IMR-90 (cell line): ENCODE measurements at regions not wholly inside any gene's neighbourhood (a gene's known extent, or its start where the extent isn't known, plus 50 kb on each side); places are given as distances from the start of the nearest gene placed in this dataset.

Experiments used
- ATAC-seq: fragments of 200-7000 bp; cut with Tn5 transposase; 2 replicates; pipeline ENCODE4 v1.9.1; 2020; ENCODE audit warnings: low read depth, mild to moderate bottlenecking, moderate library complexity
- BruUV-seq: library from RNA; stranded (reverse); fragments of 400-500 nt; replicated peaks from 2 replicates; lab custom pipeline; 2021; lab: Mats Ljungman, UMichigan
- CTCF ChIA-PET: fragments of 300-600 bp; formaldehyde crosslinking; extraction: SDS; loops from one replicate; lab custom pipeline; 2021; ENCODE audit warnings: antibody characterized with exemption; lab: Yijun Ruan, JAX
- POLR2A ChIA-PET: fragments of 300-600 bp; sonication (Branson Sonifier 250); formaldehyde crosslinking; loops from one replicate; lab custom pipeline; 2022; ENCODE audit warnings: antibody characterized with exemption; ENCODE audit not compliant: unreplicated experiment; lab: Charles Lee
- DNase-seq: peaks from one replicate; pipeline ENCODE4 v3.0.0; 2013
- H2AFZ ChIP-seq: replicated peaks from 2 replicates; pipeline ENCODE3; 2013; ENCODE audit warnings: low read length, mild to moderate bottlenecking; ENCODE audit not compliant: poor library complexity
- H2AK5ac ChIP-seq: 2 replicates; pipeline ENCODE4 v1.6.1; 2013; ENCODE audit warnings: low read depth, low read length, inconsistent platforms
- H2AK9ac ChIP-seq: replicated peaks from 2 replicates; pipeline ENCODE3; 2013; ENCODE audit warnings: mild to moderate bottlenecking, low read depth, low read length, moderate library complexity; ENCODE audit not compliant: poor library complexity
- H2BK120ac ChIP-seq: 2 replicates; pipeline ENCODE4 v1.6.1; 2013; ENCODE audit warnings: low read depth, low read length, inconsistent platforms
- H2BK15ac ChIP-seq: 3 replicates; pipeline ENCODE4 v1.6.1; 2013; ENCODE audit warnings: low read depth, low read length, inconsistent platforms
- H2BK20ac ChIP-seq: 2 replicates; pipeline ENCODE4 v1.6.1; 2013; ENCODE audit warnings: low read depth, mild to moderate bottlenecking, inconsistent platforms, low read length, moderate library complexity
- H2BK5ac ChIP-seq: 2 replicates; pipeline ENCODE4 v1.6.1; 2013; ENCODE audit warnings: mild to moderate bottlenecking, low read depth, low read length, inconsistent platforms; ENCODE audit not compliant: poor library complexity, severe bottlenecking
- H3K14ac ChIP-seq: replicated peaks from 2 replicates; pipeline ENCODE4 v1.6.1; 2013; ENCODE audit warnings: low read depth, low read length, inconsistent platforms
- H3K18ac ChIP-seq: 2 replicates; pipeline ENCODE4 v1.6.1; 2013; ENCODE audit warnings: low read depth, low read length, control low read depth
- H3K23ac ChIP-seq: 2 replicates; pipeline ENCODE4 v1.6.1; 2013; ENCODE audit warnings: low read depth, low read length, inconsistent platforms
- H3K27ac ChIP-seq: 2 replicates; pipeline ENCODE4 v1.5.1; 2013; ENCODE audit warnings: mild to moderate bottlenecking, control low read depth, low read length; ENCODE audit not compliant: insufficient read depth
- H3K27me3 ChIP-seq: 2 replicates; pipeline ENCODE4 v1.6.1; 2013; ENCODE audit warnings: low read length; ENCODE audit not compliant: control insufficient read depth, insufficient read depth
- H3K36me3 ChIP-seq: 2 replicates; pipeline ENCODE4 v1.6.1; 2013; ENCODE audit warnings: low read length, mixed read lengths; ENCODE audit not compliant: control insufficient read depth, insufficient read depth
- H3K4ac ChIP-seq: 2 replicates; pipeline ENCODE4 v1.6.1; 2013; ENCODE audit warnings: low read depth, low read length, inconsistent platforms
- H3K4me1 ChIP-seq: 2 replicates; pipeline ENCODE4 v1.6.1; 2013; ENCODE audit warnings: low read length, mixed read lengths; ENCODE audit not compliant: control insufficient read depth, insufficient read depth
- H3K4me2 ChIP-seq: 2 replicates; pipeline ENCODE4 v1.6.1; 2013; ENCODE audit warnings: low read depth, mild to moderate bottlenecking, control low read depth, low read length, moderate library complexity
- H3K4me3 ChIP-seq: 2 replicates; pipeline ENCODE4 v1.5.1; 2013; ENCODE audit warnings: low read depth, mild to moderate bottlenecking, control low read depth, low read length, moderate library complexity; ENCODE audit not compliant: insufficient read depth
- H3K56ac ChIP-seq: 2 replicates; pipeline ENCODE4 v1.6.1; 2013; ENCODE audit warnings: low read length, inconsistent platforms; ENCODE audit not compliant: insufficient read depth; ENCODE audit errors: extremely low read depth
- H3K79me1 ChIP-seq, 2 experiments: 2 replicates each; pipeline ENCODE4 v1.6.1; 2013; ENCODE audit warnings: low read length in 2 of 2, inconsistent platforms in 1 of 2, low read depth in 1 of 2
- H3K9ac ChIP-seq: 2 replicates; pipeline ENCODE4 v1.6.1; 2013; ENCODE audit warnings: low read depth, low read length, control low read depth
- H3K9me1 ChIP-seq: 2 replicates; pipeline ENCODE4 v1.6.1; 2013; ENCODE audit warnings: low read length, inconsistent platforms; ENCODE audit not compliant: insufficient read depth
- H3K9me3 ChIP-seq: 2 replicates; pipeline ENCODE4 v1.6.1; 2013; ENCODE audit warnings: low read length; ENCODE audit not compliant: control insufficient read depth, insufficient read depth
- H4K20me1 ChIP-seq: 2 replicates; pipeline ENCODE4 v1.6.1; 2013; ENCODE audit warnings: low read length, inconsistent platforms; ENCODE audit not compliant: insufficient read depth
- H4K5ac ChIP-seq: 2 replicates; pipeline ENCODE4 v1.6.1; 2013; ENCODE audit warnings: mild to moderate bottlenecking, low read depth, low read length, control low read depth
- H4K8ac ChIP-seq, 2 experiments: 2 replicates each; pipeline ENCODE4 v1.6.1; 2013; ENCODE audit warnings: low read depth in 2 of 2, low read length in 2 of 2, control low read depth in 1 of 2, inconsistent platforms in 1 of 2
- H4K91ac ChIP-seq: 2 replicates; pipeline ENCODE4 v1.6.1; 2013; ENCODE audit warnings: low read depth, low read length, inconsistent platforms; ENCODE audit not compliant: insufficient read depth
- FOS ChIP-seq: fragments of 150-350 bp; IDR thresholded peaks from 2 replicates; pipeline ENCODE4 v1.6.1; 2016; ENCODE audit warnings: low read depth, low read length
- RAD21 ChIP-seq: IDR thresholded peaks from 2 replicates; pipeline ENCODE4 v1.6.1; 2012; ENCODE audit warnings: low read length, improper control_type of control experiment
- WGBS, 2 experiments: methylation state at CpG; one replicate each; pipeline versions ENCODE4 v1.1.5 to v1.1.7; 2013; ENCODE audit warnings: missing lambda C conversion rate in 2 of 2; ENCODE audit not compliant: insufficient read length in 1 of 2; ENCODE audit errors: extremely low coverage in 2 of 2; 5-methylcytosine and 5-hydroxymethylcytosine counted together
- dilution Hi-C: fragments of 300-500 bp; cut with HindIII; formaldehyde crosslinking; loops from one replicate; pipeline ENCODE4 v1.14.3; 2018; ENCODE audit warnings: low sequenced_read_pairs; ENCODE audit not compliant: unreplicated experiment
- in situ Hi-C: fragments of 300-500 bp; cut with MboI; formaldehyde crosslinking; loops from 3 replicates; pipeline ENCODE4 v1.14.3; 2019; ENCODE audit warnings: low sequenced_read_pairs, inconsistent platforms, mixed read lengths
- intact Hi-C: fragments of 100-400 bp; cut with micrococcal nuclease; formaldehyde crosslinking; loops from 2 replicates; pipeline ENCODE4 v1.10.0; 2022

DNA sequence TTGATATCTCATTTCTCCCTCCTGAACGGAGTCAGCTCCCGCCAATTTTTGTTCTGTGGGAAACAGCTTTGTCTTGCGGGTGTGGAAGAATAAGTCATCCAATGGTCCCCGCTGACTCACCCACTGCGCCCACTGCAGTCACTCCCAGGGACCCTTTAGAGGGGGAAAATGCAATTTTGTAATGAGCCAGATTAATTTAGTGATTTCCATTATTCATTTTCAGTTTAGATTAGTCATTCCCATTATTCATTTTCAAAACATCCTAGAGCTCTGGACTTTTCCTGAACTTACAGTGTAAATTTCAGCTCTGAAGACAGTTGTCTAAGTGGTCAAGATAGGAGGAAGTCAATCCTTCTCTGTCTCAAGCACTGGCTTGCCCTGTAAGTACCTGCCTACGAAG, 154.9 kb upstream of the TMEM72 start:
- intact Hi-C loops: no loop called here
- dilution Hi-C loops: no loop called here
- Histone ChIP-seq H2BK120ac (peak overlapping the region; percentile 83), H3K27ac (no peak overlapping the region; the same call in 1 of the 2 replicates), H3K56ac (no peak overlapping the region), H4K5ac (peak overlapping the region; percentile 53; the same call in 1 of the 2 replicates), H3K9me1 (peaks cover 25% of the 10 kb centered on the region), H2BK15ac (peak overlapping the region; percentile 72; the same call in 2 of the 3 replicates), H2BK20ac (peak overlapping the region; percentile 88; the same call in 1 of the 2 replicates), H3K14ac (peak overlapping the region; percentile 58), H3K4me1 (peaks cover 11% of the 10 kb centered on the region), H2AK9ac (no peak overlapping the region), H3K4me2 (peak overlapping the region; percentile 28; the same call in 1 of the 2 replicates), H3K4me3 (no peak overlapping the region), H3K9me3 (no peaks in the 10 kb centered on the region), H2AK5ac (peak overlapping the region; percentile 97), H4K8ac (peak overlapping the region in 1 of 2 experiments; percentile 2; a peak in 2 of 4 replicates), H3K9ac (no peak overlapping the region), H3K23ac (peak overlapping the region; percentile 73; the same call in 1 of the 2 replicates), H3K79me1 (no peaks in the 10 kb centered on the region), H3K36me3 (no peaks in the 10 kb centered on the region), H4K20me1 (no peaks in the 10 kb centered on the region; the same call in 1 of the 2 replicates), H3K4ac (peak overlapping the region; percentile 83), H2AFZ (peak overlapping the region; percentile 57), H4K91ac (peak overlapping the region; percentile 43; the same call in 1 of the 2 replicates), H3K27me3 (no peaks in the 10 kb centered on the region), H3K18ac (no peak overlapping the region), H2BK5ac (peak overlapping the region; percentile 46)
- POLR2A ChIA-PET: no interaction called here
- DNase-seq (peak; percentile 82), ATAC-seq (peak; percentile 61)
- no CpG with 5 or more reads among the region's 6 CpGs for WGBS, 2 experiments
- no peak for TF ChIP-seq RAD21
- TF ChIP-seq FOS: peak; percentile 54; the same call in 1 of the 2 replicates
- BruUV-seq: no TSS peak
- in situ Hi-C loops: no loop called here
- CTCF ChIA-PET: no interaction called here
